ENCODE measurements at regions not wholly inside any gene's neighbourhood (a gene's known extent, or its start where the extent isn't known, plus 50 kb on each side); places are given as distances from the start of the nearest gene placed in this dataset.
A peak's percentile ranks its signal among the peaks of the same experiment; 100 is the strongest.
"Not testable (repeated sequence)": the region's sequence is repeated elsewhere in the genome, so short reads cannot be mapped to it uniquely, and the experiment has no call there.

- not testable (repeated sequence) for DNase-seq
Observed at GRCh38 chr4:28116526-28117083, 1256.0 kb downstream of the STIM2 start.

GRCh38 chr4:28117084-28117682 lies 1256.5 kb downstream of the STIM2 start:
- DNase-seq: no peak

- no peak for DNase-seq
Observed at GRCh38 chr4:28146191-28146590, 1285.5 kb downstream of the STIM2 start.

- no peak for DNase-seq
Observed at GRCh38 chr4:28148221-28148620, 1287.6 kb downstream of the STIM2 start.

GRCh38 chr4:28149762-28150161 lies 1289.1 kb downstream of the STIM2 start:
- no peak for DNase-seq

GRCh38 chr4:28151314-28151713 lies 1290.7 kb downstream of the STIM2 start:
- no peak for DNase-seq

GRCh38 chr4:28167411-28167810 lies 1306.8 kb downstream of the STIM2 start:
- DNase-seq: no peak

- no peak for DNase-seq
Observed at GRCh38 chr4:28176942-28177341, 1316.3 kb downstream of the STIM2 start.

GRCh38 chr4:28177641-28178040 lies 1317.0 kb downstream of the STIM2 start:
- no peak for DNase-seq

- DNase-seq: no peak
Observed at GRCh38 chr4:28179126-28179525, 1318.5 kb downstream of the STIM2 start.

- DNase-seq: peak in 1 of 2 experiments; percentile 13
Observed at GRCh38 chr4:28209371-28209924, 1348.8 kb downstream of the STIM2 start.

- DNase-seq: no peak
Observed at GRCh38 chr4:28211676-28212470, 1351.2 kb downstream of the STIM2 start.

- DNase-seq: no peak
Observed at GRCh38 chr4:28221536-28221935, 1360.9 kb downstream of the STIM2 start.

- peak; percentile 40 to 56 for DNase-seq
Observed at GRCh38 chr4:28225050-28225449, 1364.4 kb downstream of the STIM2 start.

- DNase-seq: peak in 1 of 2 experiments; percentile 55
Observed at GRCh38 chr4:28225689-28226353, 1365.2 kb downstream of the STIM2 start.

- DNase-seq: no peak
Observed at GRCh38 chr4:28226962-28227361, 1366.3 kb downstream of the STIM2 start.

- DNase-seq: peak in 1 of 2 experiments; percentile 54
Observed at GRCh38 chr4:28227764-28228163, 1367.1 kb downstream of the STIM2 start.

- no peak for DNase-seq
Observed at GRCh38 chr4:28228561-28229491, 1368.2 kb downstream of the STIM2 start.

GRCh38 chr4:28232376-28232775 lies 1371.7 kb downstream of the STIM2 start:
- no peak for DNase-seq

- no peak for DNase-seq
Observed at GRCh38 chr4:28232951-28233350, 1372.3 kb downstream of the STIM2 start.

GRCh38 chr4:28233724-28234123 lies 1373.1 kb downstream of the STIM2 start:
- DNase-seq: no peak

GRCh38 chr4:28238876-28239275 lies 1378.2 kb downstream of the STIM2 start:
- no peak for DNase-seq

All from NCI-H524 (cell line).